ENCODE measurements at regions not wholly inside any gene's neighbourhood (a gene's known extent, or its start where the extent isn't known, plus 50 kb on each side); places are given as distances from the start of the nearest gene placed in this dataset.

DNA sequence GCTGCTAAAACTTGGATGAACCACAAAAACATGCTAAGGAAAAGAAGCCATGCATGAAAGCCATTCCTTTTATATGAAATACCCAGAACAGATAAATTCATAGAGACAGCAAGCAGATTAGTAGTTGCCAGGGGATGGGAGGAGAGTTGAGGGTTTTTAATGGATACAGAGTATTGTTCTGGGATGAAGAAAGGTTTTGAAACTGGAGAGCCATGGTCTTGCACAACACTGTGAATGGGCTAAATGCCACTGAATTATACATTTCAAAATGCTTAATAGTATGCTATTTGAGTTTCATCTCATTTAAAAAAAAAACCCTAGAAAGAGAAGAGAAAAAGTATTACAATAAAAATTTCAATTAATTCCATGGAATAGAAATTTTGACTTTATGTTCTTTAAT lies 154.3 kb downstream of the GNAT3 start:
- TF ChIP-seq, protein P1, sequence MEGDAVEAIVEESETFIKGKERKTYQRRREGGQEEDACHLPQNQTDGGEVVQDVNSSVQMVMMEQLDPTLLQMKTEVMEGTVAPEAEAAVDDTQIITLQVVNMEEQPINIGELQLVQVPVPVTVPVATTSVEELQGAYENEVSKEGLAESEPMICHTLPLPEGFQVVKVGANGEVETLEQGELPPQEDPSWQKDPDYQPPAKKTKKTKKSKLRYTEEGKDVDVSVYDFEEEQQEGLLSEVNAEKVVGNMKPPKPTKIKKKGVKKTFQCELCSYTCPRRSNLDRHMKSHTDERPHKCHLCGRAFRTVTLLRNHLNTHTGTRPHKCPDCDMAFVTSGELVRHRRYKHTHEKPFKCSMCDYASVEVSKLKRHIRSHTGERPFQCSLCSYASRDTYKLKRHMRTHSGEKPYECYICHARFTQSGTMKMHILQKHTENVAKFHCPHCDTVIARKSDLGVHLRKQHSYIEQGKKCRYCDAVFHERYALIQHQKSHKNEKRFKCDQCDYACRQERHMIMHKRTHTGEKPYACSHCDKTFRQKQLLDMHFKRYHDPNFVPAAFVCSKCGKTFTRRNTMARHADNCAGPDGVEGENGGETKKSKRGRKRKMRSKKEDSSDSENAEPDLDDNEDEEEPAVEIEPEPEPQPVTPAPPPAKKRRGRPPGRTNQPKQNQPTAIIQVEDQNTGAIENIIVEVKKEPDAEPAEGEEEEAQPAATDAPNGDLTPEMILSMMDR (IDR thresholded peaks at IDR 0.05; ENCODE audit: borderline replicate concordance, extremely low read depth, low read length, poor library complexity, severe bottlenecking), result no peak
- no peak for TF ChIP-seq EZH2 (IDR thresholded peaks at IDR 0.05; ENCODE audit: borderline replicate concordance, low read depth, low read length, severe bottlenecking)
